GM12878 (cell line): ENCODE measurements at regions not wholly inside any gene's neighbourhood (a gene's known extent, or its start where the extent isn't known, plus 50 kb on each side); places are given as distances from the start of the nearest gene placed in this dataset.

ENCODE experiments used
- ATAC-seq: fragments of 200-7000 bp; cut with Tn5 transposase; 3 replicates; pipeline ENCODE4 v1.9.1; 2020; ENCODE audit warnings: mild to moderate bottlenecking, moderate library complexity
- BruUV-seq: library from RNA; stranded (reverse); fragments of 400-500 nt; replicated peaks from 2 replicates; lab custom pipeline; 2021; lab: Mats Ljungman, UMichigan
- CTCF ChIA-PET: fragments of 300-600 bp; sonication (Branson Sonifier 250); formaldehyde crosslinking; extraction: SDS; loops from one replicate; lab custom pipeline; 2021; ENCODE audit warnings: inconsistent platforms; lab: Yijun Ruan, JAX
- POLR2A ChIA-PET: fragments of 350-600 bp; formaldehyde crosslinking; extraction: SDS; loops from one replicate; lab custom pipeline; 2021; ENCODE audit warnings: inconsistent platforms; lab: Charles Lee
- RAD21 ChIA-PET: fragments of 300-600 bp; sonication (Branson Sonifier 250); formaldehyde crosslinking; loops from one replicate; lab custom pipeline; 2023; ENCODE audit warnings: antibody characterized with exemption; ENCODE audit not compliant: unreplicated experiment; lab: Charles Lee
- SMC1A ChIA-PET: fragments of 300-600 bp; sonication (Branson Sonifier 250); formaldehyde crosslinking; loops from one replicate; lab custom pipeline; 2023; ENCODE audit not compliant: unreplicated experiment, uncharacterized antibody; lab: Charles Lee
- DNase-seq: peaks from one replicate; pipeline ENCODE4 v3.0.0-alpha.2; 2011; ENCODE audit warnings: low read depth, low spot score
- FAIRE-seq: peaks from 3 replicates; lab custom pipeline; 2011; peaks lifted over from hg19 to GRCh38; lab: Jason Lieb, UNC
- H2AFZ ChIP-seq: 2 replicates; pipeline ENCODE4 v1.6.0; 2011; ENCODE audit warnings: low read depth, low read length, control low read depth; ENCODE audit not compliant: control insufficient read depth
- H3K27ac ChIP-seq: 2 replicates; pipeline ENCODE4 v1.5.1; 2011; ENCODE audit warnings: control low read depth; ENCODE audit not compliant: control insufficient read depth, insufficient read depth
- H3K27me3 ChIP-seq, 2 experiments: replicated peaks in 1 of 2; 2 replicates each; pipeline versions ENCODE4 v1.6.0 to v1.6.1; 2011; ENCODE audit warnings: low read length in 1 of 2; ENCODE audit not compliant: control insufficient read depth in 2 of 2, insufficient read depth in 2 of 2
- H3K36me3 ChIP-seq, 2 experiments: 2 replicates each; pipeline ENCODE4 v1.5.1; 2011; ENCODE audit warnings: low read length in 1 of 2; ENCODE audit not compliant: control insufficient read depth in 2 of 2, insufficient read depth in 2 of 2
- H3K4me1 ChIP-seq: 2 replicates; pipeline ENCODE4 v1.6.1; 2011; ENCODE audit warnings: mild to moderate bottlenecking, low read length, moderate library complexity, mixed read lengths; ENCODE audit not compliant: control insufficient read depth, insufficient read depth
- H3K4me2 ChIP-seq: 2 replicates; pipeline ENCODE4 v1.6.0; 2011; ENCODE audit warnings: control low read depth; ENCODE audit not compliant: control insufficient read depth, insufficient read depth
- H3K4me3 ChIP-seq: fragments of 200-600 bp; sonication (generic); 2 replicates; pipeline ENCODE4 v1.5.1; 2016
- H3K79me2 ChIP-seq: 2 replicates; pipeline ENCODE4 v1.6.0; 2011; ENCODE audit warnings: low read length; ENCODE audit not compliant: control insufficient read depth, insufficient read depth
- H3K9ac ChIP-seq: 2 replicates; pipeline ENCODE4 v1.8.0; 2011; ENCODE audit warnings: low read length, control low read depth, mixed read lengths; ENCODE audit not compliant: control insufficient read depth, insufficient read depth
- H3K9me3 ChIP-seq: replicated peaks from 3 replicates; pipeline ENCODE4 v1.5.1; 2011; ENCODE audit warnings: mild to moderate bottlenecking, low read length; ENCODE audit not compliant: control insufficient read depth, insufficient read depth
- H4K20me1 ChIP-seq: 2 replicates; pipeline ENCODE4 v1.6.0; 2011; ENCODE audit not compliant: control insufficient read depth, insufficient read depth
- ATF3 ChIP-seq: IDR thresholded peaks from 2 replicates; pipeline ENCODE4 v1.6.1; 2011; ENCODE audit warnings: low read depth, mild to moderate bottlenecking, low read length, moderate library complexity, borderline replicate concordance; ENCODE audit errors: extremely low read depth
- BACH1 ChIP-seq: fragments of 450-650 bp; IDR thresholded peaks from 2 replicates; pipeline ENCODE4 v1.6.1; 2017; ENCODE audit warnings: mild to moderate bottlenecking, borderline replicate concordance
- CHD4 ChIP-seq: fragments of 200-600 bp; sonication (generic); IDR thresholded peaks from 2 replicates; pipeline ENCODE4 v1.6.1; 2016; ENCODE audit warnings: mild to moderate bottlenecking
- E2F8 ChIP-seq: fragments of 450-650 bp; IDR thresholded peaks from 2 replicates; pipeline ENCODE4 v1.6.1; 2018; ENCODE audit warnings: mild to moderate bottlenecking, low read depth, moderate library complexity; ENCODE audit not compliant: partially characterized antibody
- HCFC1 ChIP-seq: fragments of 150-350 bp; IDR thresholded peaks from 2 replicates; pipeline ENCODE4 v1.6.1; 2014; ENCODE audit warnings: low read length
- IRF3 ChIP-seq: fragments of 450-650 bp; IDR thresholded peaks from 2 replicates; pipeline ENCODE4 v1.6.1; 2014; ENCODE audit warnings: mild to moderate bottlenecking
- JUND ChIP-seq: IDR thresholded peaks from 2 replicates; pipeline ENCODE4 v1.6.1; 2012; ENCODE audit warnings: low read depth, mild to moderate bottlenecking, low read length, improper control_type of control experiment, moderate library complexity
- MXI1 ChIP-seq: fragments of 150-350 bp; IDR thresholded peaks from 2 replicates; pipeline ENCODE4 v1.6.1; 2011; ENCODE audit warnings: low read depth, mild to moderate bottlenecking, inconsistent platforms, low read length, improper control_type of control experiment
- SREBF1 ChIP-seq: IDR thresholded peaks from 2 replicates; pipeline ENCODE4 v1.6.1; 2012; ENCODE audit warnings: mild to moderate bottlenecking, low read length
- TCF3 ChIP-seq: IDR thresholded peaks from 2 replicates; pipeline ENCODE4 v1.6.1; 2012; ENCODE audit warnings: low read depth, mild to moderate bottlenecking, low read length, borderline replicate concordance; ENCODE audit not compliant: insufficient read depth
- ZNF217 ChIP-seq: fragments of 450-650 bp; IDR thresholded peaks from 2 replicates; pipeline ENCODE4 v1.6.1; 2017; ENCODE audit warnings: antibody characterized with exemption, mild to moderate bottlenecking
- ZZZ3 ChIP-seq: IDR thresholded peaks from 2 replicates; pipeline ENCODE4 v1.6.1; 2011; ENCODE audit warnings: low read depth; ENCODE audit not compliant: control insufficient read depth, insufficient read length
- WGBS: methylation state at CpG from one replicate; pipeline ENCODE4 v1.1.6; 2016; ENCODE audit warnings: low lambda C conversion rate; ENCODE audit not compliant: insufficient replicate concordance, insufficient coverage; ENCODE audit errors: missing lambda C conversion rate; 5-methylcytosine and 5-hydroxymethylcytosine counted together
- in situ Hi-C: fragments of 300-500 bp; cut with MboI; formaldehyde crosslinking; loops from 9 replicates; pipeline ENCODE4 v1.14.3; 2018; ENCODE audit warnings: mixed read lengths
- intact Hi-C: fragments of 100-400 bp; cut with micrococcal nuclease; formaldehyde crosslinking; loops from one replicate; pipeline ENCODE4 v1.14.2; 2022; ENCODE audit not compliant: unreplicated experiment
- TF ChIP-seq, protein P1 (sequence below): fragments of 450-650 bp; IDR thresholded peaks from 2 replicates; pipeline ENCODE4 v1.6.1; 2018; ENCODE audit warnings: borderline replicate concordance, mild to moderate bottlenecking; ENCODE audit not compliant: partially characterized antibody
- TF ChIP-seq, protein P2 (sequence below): fragments of 450-650 bp; IDR thresholded peaks from 2 replicates; pipeline ENCODE4 v1.6.1; 2017; ENCODE audit warnings: mild to moderate bottlenecking, moderate library complexity

DNA sequence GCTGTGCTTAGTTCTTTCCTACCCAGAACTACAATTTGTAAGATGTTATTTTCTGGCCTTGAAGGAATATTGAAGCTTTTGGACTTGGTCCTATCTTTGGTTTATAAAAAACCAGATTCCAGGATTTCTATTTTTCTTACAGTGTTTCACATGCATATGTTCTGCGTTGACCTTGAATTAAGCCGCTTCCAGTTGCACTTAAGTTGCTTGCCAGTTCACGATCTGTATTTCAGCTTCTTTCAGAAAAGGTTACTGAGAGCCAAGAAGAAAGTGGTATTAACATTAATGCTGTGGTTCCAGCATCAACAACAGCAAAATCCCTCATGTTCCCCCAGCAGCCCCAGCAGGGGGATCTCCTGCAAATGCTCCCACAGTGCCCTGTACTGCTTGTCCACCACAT, 156.4 kb upstream of the ADAMTS16 start:
- H3K4me3 ChIP-seq = no peak overlapping the region
- ChIA-PET SMC1A (interaction anchor here (2.1 kb wide), 1 partner anchor 27 kb away, joined by 5 read pairs; no protein-coding TSS in a partner anchor), POLR2A (no interaction called here), RAD21 (no interaction called here), CTCF (no interaction called here)
- no peaks in the 10 kb centered on the region for H3K36me3 ChIP-seq
- no peak overlapping the region for H2AFZ ChIP-seq
- no peaks in the 10 kb centered on the region for H3K27me3 ChIP-seq
- no peaks in the 10 kb centered on the region for H3K9me3 ChIP-seq
- no peak overlapping the region for H3K27ac ChIP-seq
- ATAC-seq (no peak), FAIRE-seq (no peak), DNase-seq (no peak)
- 70% methylated on average over 3 of the region's 3 CpGs for WGBS
- H4K20me1 ChIP-seq = no peaks in the 10 kb centered on the region
- no peaks in the 10 kb centered on the region for H3K4me1 ChIP-seq
- in situ Hi-C loops (no loop called here), intact Hi-C loops (no loop called here)
- H3K9ac ChIP-seq = no peak overlapping the region
- no TSS peak for BruUV-seq
- H3K4me2 ChIP-seq = no peak overlapping the region
- H3K79me2 ChIP-seq = no peaks in the 10 kb centered on the region
- TF ChIP-seq IRF3 (no peak), BACH1 (no peak), ATF3 (no peak), ZNF217 (no peak), MXI1 (no peak), TCF3 (no peak), SREBF1 (no peak), JUND (no peak), HCFC1 (no peak), ZZZ3 (no peak), CHD4 (no peak), E2F8 (no peak)
- TF ChIP-seq, protein P1, sequence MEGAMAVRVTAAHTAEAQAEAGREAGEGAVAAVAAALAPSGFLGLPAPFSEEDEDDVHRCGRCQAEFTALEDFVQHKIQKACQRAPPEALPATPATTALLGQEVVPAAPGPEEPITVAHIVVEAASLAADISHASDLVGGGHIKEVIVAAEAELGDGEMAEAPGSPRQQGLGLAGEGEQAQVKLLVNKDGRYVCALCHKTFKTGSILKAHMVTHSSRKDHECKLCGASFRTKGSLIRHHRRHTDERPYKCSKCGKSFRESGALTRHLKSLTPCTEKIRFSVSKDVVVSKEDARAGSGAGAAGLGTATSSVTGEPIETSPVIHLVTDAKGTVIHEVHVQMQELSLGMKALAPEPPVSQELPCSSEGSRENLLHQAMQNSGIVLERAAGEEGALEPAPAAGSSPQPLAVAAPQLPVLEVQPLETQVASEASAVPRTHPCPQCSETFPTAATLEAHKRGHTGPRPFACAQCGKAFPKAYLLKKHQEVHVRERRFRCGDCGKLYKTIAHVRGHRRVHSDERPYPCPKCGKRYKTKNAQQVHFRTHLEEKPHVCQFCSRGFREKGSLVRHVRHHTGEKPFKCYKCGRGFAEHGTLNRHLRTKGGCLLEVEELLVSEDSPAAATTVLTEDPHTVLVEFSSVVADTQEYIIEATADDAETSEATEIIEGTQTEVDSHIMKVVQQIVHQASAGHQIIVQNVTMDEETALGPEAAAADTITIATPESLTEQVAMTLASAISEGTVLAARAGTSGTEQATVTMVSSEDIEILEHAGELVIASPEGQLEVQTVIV = no peak
- TF ChIP-seq, protein P2, sequence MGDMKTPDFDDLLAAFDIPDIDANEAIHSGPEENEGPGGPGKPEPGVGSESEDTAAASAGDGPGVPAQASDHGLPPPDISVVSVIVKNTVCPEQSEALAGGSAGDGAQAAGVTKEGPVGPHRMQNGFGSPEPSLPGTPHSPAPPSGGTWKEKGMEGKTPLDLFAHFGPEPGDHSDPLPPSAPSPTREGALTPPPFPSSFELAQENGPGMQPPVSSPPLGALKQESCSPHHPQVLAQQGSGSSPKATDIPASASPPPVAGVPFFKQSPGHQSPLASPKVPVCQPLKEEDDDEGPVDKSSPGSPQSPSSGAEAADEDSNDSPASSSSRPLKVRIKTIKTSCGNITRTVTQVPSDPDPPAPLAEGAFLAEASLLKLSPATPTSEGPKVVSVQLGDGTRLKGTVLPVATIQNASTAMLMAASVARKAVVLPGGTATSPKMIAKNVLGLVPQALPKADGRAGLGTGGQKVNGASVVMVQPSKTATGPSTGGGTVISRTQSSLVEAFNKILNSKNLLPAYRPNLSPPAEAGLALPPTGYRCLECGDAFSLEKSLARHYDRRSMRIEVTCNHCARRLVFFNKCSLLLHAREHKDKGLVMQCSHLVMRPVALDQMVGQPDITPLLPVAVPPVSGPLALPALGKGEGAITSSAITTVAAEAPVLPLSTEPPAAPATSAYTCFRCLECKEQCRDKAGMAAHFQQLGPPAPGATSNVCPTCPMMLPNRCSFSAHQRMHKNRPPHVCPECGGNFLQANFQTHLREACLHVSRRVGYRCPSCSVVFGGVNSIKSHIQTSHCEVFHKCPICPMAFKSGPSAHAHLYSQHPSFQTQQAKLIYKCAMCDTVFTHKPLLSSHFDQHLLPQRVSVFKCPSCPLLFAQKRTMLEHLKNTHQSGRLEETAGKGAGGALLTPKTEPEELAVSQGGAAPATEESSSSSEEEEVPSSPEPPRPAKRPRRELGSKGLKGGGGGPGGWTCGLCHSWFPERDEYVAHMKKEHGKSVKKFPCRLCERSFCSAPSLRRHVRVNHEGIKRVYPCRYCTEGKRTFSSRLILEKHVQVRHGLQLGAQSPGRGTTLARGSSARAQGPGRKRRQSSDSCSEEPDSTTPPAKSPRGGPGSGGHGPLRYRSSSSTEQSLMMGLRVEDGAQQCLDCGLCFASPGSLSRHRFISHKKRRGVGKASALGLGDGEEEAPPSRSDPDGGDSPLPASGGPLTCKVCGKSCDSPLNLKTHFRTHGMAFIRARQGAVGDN = no peak
